ENCODE measurements at regions not wholly inside any gene's neighbourhood (a gene's known extent, or its start where the extent isn't known, plus 50 kb on each side); places are given as distances from the start of the nearest gene placed in this dataset.

- TF ChIP-seq, protein P1, sequence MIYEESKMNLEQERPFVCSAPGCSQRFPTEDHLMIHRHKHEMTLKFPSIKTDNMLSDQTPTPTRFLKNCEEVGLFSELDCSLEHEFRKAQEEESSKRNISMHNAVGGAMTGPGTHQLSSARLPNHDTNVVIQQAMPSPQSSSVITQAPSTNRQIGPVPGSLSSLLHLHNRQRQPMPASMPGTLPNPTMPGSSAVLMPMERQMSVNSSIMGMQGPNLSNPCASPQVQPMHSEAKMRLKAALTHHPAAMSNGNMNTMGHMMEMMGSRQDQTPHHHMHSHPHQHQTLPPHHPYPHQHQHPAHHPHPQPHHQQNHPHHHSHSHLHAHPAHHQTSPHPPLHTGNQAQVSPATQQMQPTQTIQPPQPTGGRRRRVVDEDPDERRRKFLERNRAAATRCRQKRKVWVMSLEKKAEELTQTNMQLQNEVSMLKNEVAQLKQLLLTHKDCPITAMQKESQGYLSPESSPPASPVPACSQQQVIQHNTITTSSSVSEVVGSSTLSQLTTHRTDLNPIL (CRISPR knock-in tag; IDR thresholded peaks at IDR 0.05; ENCODE audit: low read depth), result no peak
- TF ChIP-seq OSR1 (CRISPR knock-in tag; IDR thresholded peaks at IDR 0.05), result no peak
These were observed 1855.5 kb downstream of the MAT2B start (continued) for GRCh38 chr5:165360784-165361542.

DNA sequence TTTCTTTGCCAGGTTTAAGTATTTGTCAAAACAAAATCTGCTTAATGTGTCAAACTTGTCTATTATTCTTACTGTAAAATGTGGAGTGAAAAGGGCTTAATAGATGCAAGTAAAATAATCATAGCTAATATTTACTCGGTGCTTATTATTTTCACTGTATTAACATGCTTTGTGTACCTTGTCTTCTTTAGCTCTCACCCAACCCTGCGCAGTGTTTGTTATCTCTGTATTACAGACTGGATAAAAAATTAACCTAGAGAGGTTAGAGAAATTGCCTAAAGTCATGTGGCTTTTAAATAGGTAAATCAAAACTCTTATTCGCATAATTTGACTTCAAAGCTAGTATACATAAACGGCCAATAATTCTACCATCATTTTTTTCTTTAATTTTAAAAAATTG is 1864.8 kb downstream of the MAT2B start:
- no peak for TF ChIP-seq CSDC2 (CRISPR knock-in tag; IDR thresholded peaks at IDR 0.05)
- TF ChIP-seq OSR1 (CRISPR knock-in tag; IDR thresholded peaks at IDR 0.05), result no peak
- TF ChIP-seq TOX (CRISPR knock-in tag; IDR thresholded peaks at IDR 0.05; ENCODE audit: borderline replicate concordance), result no peak
- no peak for TF ChIP-seq ZNF8 (CRISPR knock-in tag; IDR thresholded peaks at IDR 0.05)
- TF ChIP-seq, protein P2, sequence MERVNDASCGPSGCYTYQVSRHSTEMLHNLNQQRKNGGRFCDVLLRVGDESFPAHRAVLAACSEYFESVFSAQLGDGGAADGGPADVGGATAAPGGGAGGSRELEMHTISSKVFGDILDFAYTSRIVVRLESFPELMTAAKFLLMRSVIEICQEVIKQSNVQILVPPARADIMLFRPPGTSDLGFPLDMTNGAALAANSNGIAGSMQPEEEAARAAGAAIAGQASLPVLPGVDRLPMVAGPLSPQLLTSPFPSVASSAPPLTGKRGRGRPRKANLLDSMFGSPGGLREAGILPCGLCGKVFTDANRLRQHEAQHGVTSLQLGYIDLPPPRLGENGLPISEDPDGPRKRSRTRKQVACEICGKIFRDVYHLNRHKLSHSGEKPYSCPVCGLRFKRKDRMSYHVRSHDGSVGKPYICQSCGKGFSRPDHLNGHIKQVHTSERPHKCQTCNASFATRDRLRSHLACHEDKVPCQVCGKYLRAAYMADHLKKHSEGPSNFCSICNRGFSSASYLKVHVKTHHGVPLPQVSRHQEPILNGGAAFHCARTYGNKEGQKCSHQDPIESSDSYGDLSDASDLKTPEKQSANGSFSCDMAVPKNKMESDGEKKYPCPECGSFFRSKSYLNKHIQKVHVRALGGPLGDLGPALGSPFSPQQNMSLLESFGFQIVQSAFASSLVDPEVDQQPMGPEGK (CRISPR knock-in tag; IDR thresholded peaks at IDR 0.05; ENCODE audit: borderline replicate concordance), result no peak
- ATAC-seq, result no peak

DNA sequence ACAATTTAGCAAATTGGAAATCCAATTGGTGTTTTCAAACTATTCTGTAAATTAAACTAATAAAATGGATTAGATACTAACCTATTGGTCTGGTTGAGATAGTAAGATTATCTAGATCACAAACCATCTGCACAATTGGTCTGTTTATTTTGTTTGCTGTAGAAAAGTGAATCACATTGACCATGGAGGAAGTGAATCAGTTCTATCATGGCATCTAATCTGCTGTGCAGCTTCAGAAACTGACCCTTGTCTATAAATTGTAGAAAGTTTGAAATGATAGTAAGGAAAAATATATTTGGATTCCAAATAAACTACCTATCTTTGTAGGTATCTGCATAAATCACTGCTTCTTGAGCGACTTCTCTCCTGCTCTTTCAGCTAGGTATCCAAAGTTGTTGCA is 1865.4 kb downstream of the MAT2B start:
- no peak for ATAC-seq
- TF ChIP-seq ISL1 (CRISPR knock-in tag; IDR thresholded peaks at IDR 0.05) (0 out of 2 replicates have a peak, but pooled peaks have one; percentile 14), ZFP30 (CRISPR knock-in tag; IDR thresholded peaks at IDR 0.05) (no peak), TCF4 (CRISPR knock-in tag; IDR thresholded peaks at IDR 0.05; ENCODE audit: borderline replicate concordance) (peak; percentile 22; the same call in 1 of the 2 replicates)

- ATAC-seq, result no peak
- TF ChIP-seq ZNF8 (CRISPR knock-in tag; IDR thresholded peaks at IDR 0.05) (no peak), ZNF70 (CRISPR knock-in tag; IDR thresholded peaks at IDR 0.05) (no peak), GLIS3 (CRISPR knock-in tag; IDR thresholded peaks at IDR 0.05) (no peak), ESRRG (CRISPR knock-in tag; IDR thresholded peaks at IDR 0.05) (no peak), POU6F1 (CRISPR knock-in tag; IDR thresholded peaks at IDR 0.05; ENCODE audit: borderline replicate concordance, low read depth) (no peak)
These were observed 1869.8 kb downstream of the MAT2B start for GRCh38 chr5:165375201-165375600.

DNA sequence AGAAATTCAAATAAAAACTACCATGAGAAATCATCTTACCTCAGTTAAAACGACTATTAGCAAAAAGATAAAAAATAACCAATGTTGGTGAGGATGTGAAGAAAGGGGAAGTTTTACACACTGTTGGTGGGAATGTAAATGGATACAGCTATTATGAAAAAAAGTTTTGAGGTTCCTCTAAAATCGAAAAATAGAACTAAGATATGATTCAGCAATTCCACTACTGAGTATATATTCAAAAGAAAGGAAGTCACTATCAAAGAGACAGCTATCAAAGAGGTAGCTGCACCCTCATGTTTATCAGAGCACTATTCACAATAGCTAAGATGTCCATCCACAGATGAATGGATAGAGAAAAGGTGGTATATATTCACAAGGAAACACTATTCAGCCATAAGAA is 1888.4 kb downstream of the MAT2B start:
- TF ChIP-seq CSRNP3 (CRISPR knock-in tag; IDR thresholded peaks at IDR 0.05), result no peak
- no peak for TF ChIP-seq ZC3H10 (CRISPR knock-in tag; IDR thresholded peaks at IDR 0.05)
- TF ChIP-seq POU6F1 (CRISPR knock-in tag; IDR thresholded peaks at IDR 0.05; ENCODE audit: borderline replicate concordance, low read depth), result no peak
- no peak for ATAC-seq

DNA sequence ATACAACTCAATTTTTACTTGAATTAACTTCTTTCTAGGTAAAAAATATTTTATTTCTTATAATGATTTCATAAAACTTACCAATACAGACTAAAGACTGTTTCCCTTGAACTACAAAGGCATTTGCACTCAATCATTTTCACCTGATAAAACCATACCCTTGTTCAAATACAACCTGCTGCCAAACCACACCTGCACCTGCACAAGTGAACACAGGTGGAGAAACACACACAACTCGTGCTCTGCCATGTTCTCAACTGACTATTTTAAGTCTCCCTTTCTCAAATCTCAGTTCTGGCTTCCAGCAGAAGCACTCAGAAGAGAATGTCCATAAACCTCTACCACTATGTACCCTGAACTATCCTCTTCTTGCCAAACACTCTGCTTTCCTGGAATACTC is 1892.1 kb downstream of the MAT2B start:
- ATAC-seq, result no peak
- TF ChIP-seq TCF4 (CRISPR knock-in tag; IDR thresholded peaks at IDR 0.05; ENCODE audit: borderline replicate concordance) (no peak), SNAI2 (CRISPR knock-in tag; IDR thresholded peaks at IDR 0.05) (no peak), GLIS3 (CRISPR knock-in tag; IDR thresholded peaks at IDR 0.05) (no peak), TSHZ2 (CRISPR knock-in tag; IDR thresholded peaks at IDR 0.05) (no peak), POU6F1 (CRISPR knock-in tag; IDR thresholded peaks at IDR 0.05; ENCODE audit: borderline replicate concordance, low read depth) (no peak), ZFP30 (CRISPR knock-in tag; IDR thresholded peaks at IDR 0.05) (no peak)
- TF ChIP-seq, protein P1 (CRISPR knock-in tag; IDR thresholded peaks at IDR 0.05; ENCODE audit: low read depth), result no peak

Measured in SK-N-SH treated with all-trans-retinoic acid at 6 μM for 48 hours (cell line).